Stimulated activated memory B cell treated with anti-CD40 and anti-IgM and Interleukin-4, amounts not matched to agents 10 μg/mL and 1 μg/mL and 100 μg/mL, for 72 hours (primary cell): ENCODE measurements at regions not wholly inside any gene's neighbourhood (a gene's known extent, or its start where the extent isn't known, plus 50 kb on each side); places are given as distances from the start of the nearest gene placed in this dataset.

ENCODE experiments used
- ATAC-seq: fragments of 150-1000 bp; cut with Tn5 transposase; 2 replicates; pipeline ENCODE4 v1.10.0; 2021
- H3K27ac Mint-ChIP-seq: one replicate; pipeline ENCODE4 v1.8.0; 2022; ENCODE audit warnings: mild to moderate bottlenecking, mixed read lengths
- H3K27me3 Mint-ChIP-seq: one replicate; pipeline ENCODE4 v1.8.0; 2022; ENCODE audit warnings: mixed read lengths
- H3K36me3 Mint-ChIP-seq: one replicate; pipeline ENCODE4 v1.8.0; 2022; ENCODE audit warnings: mixed read lengths
- H3K4me1 Mint-ChIP-seq: one replicate; pipeline ENCODE4 v1.8.0; 2022; ENCODE audit warnings: mixed read lengths
- H3K4me3 Mint-ChIP-seq: one replicate; pipeline ENCODE4 v1.8.0; 2022; ENCODE audit warnings: mild to moderate bottlenecking, moderate library complexity, mixed read lengths
- H3K9me3 Mint-ChIP-seq: one replicate; pipeline ENCODE4 v1.8.0; 2022; ENCODE audit warnings: mixed read lengths

GRCh38 chr17:56679115-56679776 is 85.7 kb downstream of the NOG start:
- H3K27me3 Mint-ChIP-seq, result peaks cover 9% of the 10 kb centered on the region
- H3K36me3 Mint-ChIP-seq, result no peaks in the 10 kb centered on the region
- no peaks in the 10 kb centered on the region for H3K9me3 Mint-ChIP-seq
- H3K4me3 Mint-ChIP-seq, result peak overlapping the region; percentile 64
- no peak for ATAC-seq
- H3K4me1 Mint-ChIP-seq, result peaks cover 11% of the 10 kb centered on the region
- H3K27ac Mint-ChIP-seq, result no peak overlapping the region

DNA sequence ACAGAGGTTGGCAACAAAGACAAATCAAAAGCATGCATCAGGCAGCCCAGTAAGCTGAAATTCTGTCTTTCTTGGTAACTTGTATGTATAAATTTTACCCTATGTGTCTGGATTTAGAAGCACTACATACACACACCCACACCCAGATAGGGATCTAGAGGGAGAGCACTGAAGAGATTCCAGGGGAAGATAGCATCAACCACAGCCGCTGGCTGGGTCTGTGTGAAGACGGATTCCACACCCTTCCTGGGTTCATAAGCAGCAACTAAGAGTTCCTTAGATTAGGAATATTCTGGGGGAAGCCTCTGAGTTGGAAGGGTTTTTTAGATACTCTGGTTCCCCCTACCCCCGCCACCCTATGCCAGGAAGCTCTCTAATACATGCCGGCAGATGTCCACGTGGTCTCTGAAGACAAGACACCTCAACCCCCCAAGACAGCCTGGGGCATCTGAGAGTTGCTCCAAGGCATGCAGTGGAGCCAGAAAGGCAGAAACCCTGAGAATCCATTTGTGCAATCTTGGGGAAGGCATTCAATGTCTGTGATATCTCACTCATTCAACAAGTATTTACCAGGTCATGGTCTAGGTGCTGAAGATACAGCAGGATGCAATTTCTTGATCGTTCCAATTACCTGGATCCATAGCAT is 86.4 kb downstream of the NOG start:
- ATAC-seq, result no peak
- H3K36me3 Mint-ChIP-seq, result no peaks in the 10 kb centered on the region
- H3K27me3 Mint-ChIP-seq, result peaks cover 5% of the 10 kb centered on the region
- H3K4me3 Mint-ChIP-seq, result no peak overlapping the region
- H3K4me1 Mint-ChIP-seq, result peaks cover 11% of the 10 kb centered on the region
- no peak overlapping the region for H3K27ac Mint-ChIP-seq
- H3K9me3 Mint-ChIP-seq, result no peaks in the 10 kb centered on the region

DNA sequence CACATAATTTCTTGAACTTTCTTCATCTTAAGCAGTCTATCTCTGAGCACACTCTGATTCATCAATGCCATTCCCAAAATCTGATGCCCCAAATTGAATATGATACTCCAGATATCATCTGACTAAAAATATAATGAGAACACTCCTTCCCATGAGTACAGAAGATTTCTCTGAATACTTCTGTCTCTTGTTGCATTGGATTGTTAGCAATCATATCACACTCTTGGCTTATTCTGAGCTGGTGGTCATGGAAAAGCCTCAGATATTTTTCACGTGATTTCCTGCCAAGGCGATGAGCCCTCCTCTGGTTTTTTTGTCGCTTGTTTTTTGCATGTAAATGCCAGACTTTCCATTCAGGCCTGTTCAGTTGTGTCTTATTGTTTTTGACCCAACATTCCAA is 87.2 kb downstream of the NOG start:
- peaks cover 3% of the 10 kb centered on the region for H3K27me3 Mint-ChIP-seq
- H3K36me3 Mint-ChIP-seq, result no peaks in the 10 kb centered on the region
- H3K27ac Mint-ChIP-seq, result no peak overlapping the region
- no peak overlapping the region for H3K4me3 Mint-ChIP-seq
- no peaks in the 10 kb centered on the region for H3K9me3 Mint-ChIP-seq
- H3K4me1 Mint-ChIP-seq, result peaks cover 11% of the 10 kb centered on the region
- ATAC-seq, result no peak

DNA sequence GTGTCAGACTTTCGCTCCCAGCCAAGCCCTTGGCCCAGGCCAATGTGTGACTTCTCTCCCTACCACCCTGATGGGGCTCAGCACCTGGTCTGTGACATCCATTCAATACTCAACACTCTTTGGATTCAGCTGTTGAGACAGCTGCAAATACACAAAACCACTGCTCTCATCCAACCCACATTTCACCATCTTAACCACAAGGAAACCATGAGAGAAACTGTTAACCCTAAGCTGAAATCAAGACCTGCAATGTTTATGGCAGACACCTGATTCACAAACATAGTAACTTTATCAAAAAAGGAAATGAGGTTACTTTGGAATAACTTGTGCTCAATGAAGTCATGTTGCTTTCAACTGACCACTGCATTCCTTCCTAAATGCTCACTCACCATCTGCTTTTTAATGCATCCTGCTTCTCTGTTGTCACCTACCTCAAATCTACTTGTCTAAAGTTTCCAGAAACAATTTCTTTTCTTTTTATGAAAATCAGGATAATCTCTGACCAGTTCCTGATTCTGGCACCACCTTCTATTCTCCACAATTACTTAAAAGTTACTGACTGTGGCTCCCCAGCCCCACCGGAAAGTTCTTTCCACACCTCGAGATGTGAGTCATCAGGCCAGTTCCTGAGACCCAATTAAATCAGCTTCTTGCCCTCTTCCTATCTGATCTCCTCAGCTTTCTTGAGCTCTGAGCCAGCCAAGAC is 88.2 kb downstream of the NOG start:
- H3K36me3 Mint-ChIP-seq, result no peaks in the 10 kb centered on the region
- no peaks in the 10 kb centered on the region for H3K9me3 Mint-ChIP-seq
- H3K4me1 Mint-ChIP-seq, result peaks cover 11% of the 10 kb centered on the region
- no peak for ATAC-seq
- no peak overlapping the region for H3K4me3 Mint-ChIP-seq
- H3K27ac Mint-ChIP-seq, result no peak overlapping the region
- H3K27me3 Mint-ChIP-seq, result peaks cover 13% of the 10 kb centered on the region

DNA sequence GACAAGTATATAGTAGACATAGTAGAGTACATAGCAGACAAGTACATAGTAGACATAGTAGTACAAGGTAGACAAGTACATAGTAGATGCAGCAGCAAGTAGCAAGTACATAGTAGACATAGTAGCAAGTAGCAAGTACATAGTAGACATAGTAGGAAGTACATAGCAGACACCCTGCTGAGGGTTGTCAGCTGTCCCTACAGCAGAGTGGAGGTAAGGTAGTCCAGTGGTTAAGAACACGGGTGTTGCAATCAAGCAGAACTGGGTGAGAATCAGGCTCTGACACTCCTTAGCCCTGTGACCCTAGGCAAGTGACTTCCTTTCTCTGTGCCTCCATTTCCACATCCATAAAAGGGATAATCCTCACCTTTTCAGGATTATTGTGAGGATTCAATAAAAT is 94.7 kb downstream of the NOG start:
- Mint-ChIP-seq H3K9me3 (no peaks in the 10 kb centered on the region), H3K27me3 (peaks cover 13% of the 10 kb centered on the region), H3K27ac (no peak overlapping the region), H3K36me3 (no peaks in the 10 kb centered on the region), H3K4me1 (no peaks in the 10 kb centered on the region), H3K4me3 (no peak overlapping the region)
- no peak for ATAC-seq

DNA sequence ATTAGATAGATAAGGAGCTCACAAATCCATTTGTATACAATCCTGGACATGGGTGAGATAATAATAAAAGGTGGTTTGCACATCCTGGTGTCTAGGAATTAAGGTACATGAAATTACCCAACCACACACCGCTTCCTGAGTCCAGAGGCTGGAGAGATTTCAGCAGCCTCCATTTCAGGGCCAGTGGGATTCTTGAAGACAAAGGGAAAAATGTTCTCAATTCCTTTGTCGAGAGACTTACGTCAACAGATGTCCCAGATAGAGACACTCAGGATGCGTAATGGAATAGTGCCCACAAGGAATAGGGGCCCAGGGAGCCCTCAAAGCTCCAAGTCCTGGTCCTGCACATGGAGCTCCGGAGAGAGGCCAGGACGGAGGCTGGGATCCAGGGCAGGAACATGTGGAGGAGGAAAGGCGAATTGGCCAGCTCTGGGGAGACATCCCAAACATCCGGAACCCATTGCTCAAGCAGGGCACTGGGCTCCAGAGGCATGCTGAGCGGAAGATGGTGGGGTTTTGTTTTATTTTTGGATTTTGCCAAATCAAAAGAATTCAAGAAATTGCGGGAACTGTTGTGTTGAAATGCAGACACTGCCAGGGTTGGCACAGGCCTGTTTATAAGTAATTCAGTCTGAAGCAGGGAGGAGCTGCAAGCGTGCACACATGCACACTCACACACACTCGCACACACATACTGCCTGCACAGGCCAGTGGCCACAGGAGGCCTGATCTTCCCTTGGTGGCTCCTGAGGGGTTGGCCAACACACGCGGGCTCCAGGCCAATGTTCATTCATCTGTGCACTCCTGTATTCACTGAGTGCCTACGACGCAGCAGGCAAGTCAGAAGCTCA is 97.2 kb downstream of the NOG start:
- ATAC-seq, result no peak
- Mint-ChIP-seq H3K36me3 (no peaks in the 10 kb centered on the region), H3K27ac (no peak overlapping the region), H3K9me3 (no peaks in the 10 kb centered on the region), H3K4me3 (no peak overlapping the region), H3K27me3 (peaks cover 10% of the 10 kb centered on the region), H3K4me1 (no peaks in the 10 kb centered on the region)

DNA sequence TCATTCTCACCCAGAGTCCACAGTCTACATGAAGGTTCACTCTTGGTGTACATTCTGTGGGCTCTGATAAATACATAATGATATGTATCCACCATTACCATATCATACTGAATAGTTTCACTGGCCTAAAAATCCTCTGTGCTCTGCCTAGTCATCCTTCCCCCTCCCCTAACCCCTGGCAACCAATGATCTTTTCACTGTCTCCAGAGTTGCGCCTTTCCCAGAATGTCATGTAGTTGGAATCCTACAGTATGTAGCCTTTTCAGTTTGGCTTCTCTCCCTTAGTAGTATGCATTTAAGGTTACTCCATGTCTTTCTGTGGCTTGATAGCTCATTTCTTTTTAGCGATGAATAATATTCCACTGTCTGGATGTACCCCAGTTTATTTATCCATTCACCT is 101.3 kb downstream of the NOG start:
- no peak for ATAC-seq
- no peaks in the 10 kb centered on the region for H3K36me3 Mint-ChIP-seq
- no peaks in the 10 kb centered on the region for H3K27me3 Mint-ChIP-seq
- no peaks in the 10 kb centered on the region for H3K9me3 Mint-ChIP-seq
- no peaks in the 10 kb centered on the region for H3K4me1 Mint-ChIP-seq
- no peak overlapping the region for H3K27ac Mint-ChIP-seq
- no peak overlapping the region for H3K4me3 Mint-ChIP-seq

DNA sequence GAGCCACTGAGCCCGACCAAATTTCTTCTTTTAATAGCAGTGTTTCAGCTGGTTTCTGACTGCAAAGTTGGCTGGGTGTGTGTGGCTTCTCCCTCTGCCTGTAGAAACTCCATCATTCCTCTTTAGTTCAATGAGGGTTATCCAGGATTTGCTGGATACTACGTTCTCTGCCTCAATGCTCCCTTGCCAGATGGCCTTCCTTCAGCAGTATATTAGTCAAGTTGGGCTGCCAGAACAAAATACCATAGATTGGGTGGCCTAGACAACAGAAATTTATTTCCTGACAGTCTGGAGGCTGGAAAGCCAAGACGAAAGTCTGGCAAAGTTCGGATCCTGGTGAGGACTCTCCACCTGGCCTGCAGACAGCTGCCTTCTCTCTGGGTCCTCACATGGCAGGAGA is 103.7 kb downstream of the NOG start:
- H3K27me3 Mint-ChIP-seq, result peaks cover 5% of the 10 kb centered on the region
- H3K4me3 Mint-ChIP-seq, result no peak overlapping the region
- H3K4me1 Mint-ChIP-seq, result no peaks in the 10 kb centered on the region
- no peak overlapping the region for H3K27ac Mint-ChIP-seq
- H3K36me3 Mint-ChIP-seq, result no peaks in the 10 kb centered on the region
- no peak for ATAC-seq
- no peaks in the 10 kb centered on the region for H3K9me3 Mint-ChIP-seq

DNA sequence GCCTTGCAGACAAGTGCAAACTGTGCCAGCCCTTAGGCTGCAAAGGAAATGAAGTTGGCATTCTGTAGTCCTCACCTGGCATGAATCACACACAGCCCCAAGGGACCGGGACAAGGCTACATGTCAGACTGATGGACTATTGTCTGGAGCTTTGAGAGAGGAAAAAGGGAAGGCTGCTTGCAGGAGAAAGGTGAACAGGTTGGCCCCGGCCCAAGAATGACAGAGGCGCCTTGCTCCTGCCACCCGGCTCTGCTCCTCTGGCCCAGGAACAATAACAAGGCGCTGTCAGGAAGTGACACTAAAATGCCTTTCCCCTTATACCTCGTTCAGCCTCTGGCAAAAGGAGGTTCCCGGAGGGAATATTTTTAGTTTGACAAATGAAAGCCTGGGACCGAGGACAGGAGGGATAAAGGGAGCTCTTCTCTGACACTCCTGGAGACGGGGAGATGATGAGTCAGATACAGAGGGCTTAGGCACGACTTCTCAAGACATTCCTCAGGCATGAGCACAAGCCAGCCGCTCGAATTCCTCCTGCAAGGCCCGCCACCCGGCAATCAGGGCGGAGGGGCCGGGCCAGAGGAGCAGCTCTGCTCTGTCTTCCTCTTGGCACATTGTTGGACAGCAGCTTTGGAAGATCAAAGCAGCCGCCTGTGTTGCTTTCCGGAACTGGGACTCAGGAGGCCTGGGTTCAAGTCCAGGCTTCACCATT is 105.8 kb downstream of the NOG start:
- H3K27me3 Mint-ChIP-seq, result peaks cover 26% of the 10 kb centered on the region
- H3K9me3 Mint-ChIP-seq, result no peaks in the 10 kb centered on the region
- no peaks in the 10 kb centered on the region for H3K36me3 Mint-ChIP-seq
- no peak overlapping the region for H3K4me3 Mint-ChIP-seq
- no peaks in the 10 kb centered on the region for H3K4me1 Mint-ChIP-seq
- ATAC-seq, result no peak
- H3K27ac Mint-ChIP-seq, result no peak overlapping the region

DNA sequence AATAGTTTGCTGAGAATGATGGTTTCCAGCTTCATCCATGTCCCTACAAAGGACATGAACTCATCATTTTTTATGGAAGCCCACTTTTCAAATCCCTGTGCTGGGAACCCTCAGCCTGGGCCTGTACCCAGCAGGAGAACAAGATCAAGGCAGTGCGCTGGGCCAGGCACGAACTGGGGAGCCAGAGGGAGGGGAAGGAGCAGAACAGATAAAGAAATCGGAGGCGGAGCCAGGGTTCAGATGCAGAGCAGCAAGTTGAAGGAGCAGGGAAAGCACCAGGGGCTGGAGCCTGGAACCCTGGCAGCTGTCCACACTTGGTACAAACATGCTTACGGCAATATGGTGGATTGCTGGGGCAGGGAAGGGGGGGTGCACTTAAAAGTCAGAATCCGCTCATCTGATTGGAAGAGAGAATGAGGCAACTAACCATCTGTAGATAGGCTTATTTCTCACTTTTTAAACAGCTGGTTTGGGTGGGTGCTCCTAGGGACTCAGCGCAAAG is 107.5 kb downstream of the NOG start:
- Mint-ChIP-seq H3K9me3 (no peaks in the 10 kb centered on the region), H3K4me1 (no peaks in the 10 kb centered on the region), H3K27ac (no peak overlapping the region), H3K36me3 (no peaks in the 10 kb centered on the region), H3K27me3 (peaks cover 43% of the 10 kb centered on the region), H3K4me3 (no peak overlapping the region)
- no peak for ATAC-seq

DNA sequence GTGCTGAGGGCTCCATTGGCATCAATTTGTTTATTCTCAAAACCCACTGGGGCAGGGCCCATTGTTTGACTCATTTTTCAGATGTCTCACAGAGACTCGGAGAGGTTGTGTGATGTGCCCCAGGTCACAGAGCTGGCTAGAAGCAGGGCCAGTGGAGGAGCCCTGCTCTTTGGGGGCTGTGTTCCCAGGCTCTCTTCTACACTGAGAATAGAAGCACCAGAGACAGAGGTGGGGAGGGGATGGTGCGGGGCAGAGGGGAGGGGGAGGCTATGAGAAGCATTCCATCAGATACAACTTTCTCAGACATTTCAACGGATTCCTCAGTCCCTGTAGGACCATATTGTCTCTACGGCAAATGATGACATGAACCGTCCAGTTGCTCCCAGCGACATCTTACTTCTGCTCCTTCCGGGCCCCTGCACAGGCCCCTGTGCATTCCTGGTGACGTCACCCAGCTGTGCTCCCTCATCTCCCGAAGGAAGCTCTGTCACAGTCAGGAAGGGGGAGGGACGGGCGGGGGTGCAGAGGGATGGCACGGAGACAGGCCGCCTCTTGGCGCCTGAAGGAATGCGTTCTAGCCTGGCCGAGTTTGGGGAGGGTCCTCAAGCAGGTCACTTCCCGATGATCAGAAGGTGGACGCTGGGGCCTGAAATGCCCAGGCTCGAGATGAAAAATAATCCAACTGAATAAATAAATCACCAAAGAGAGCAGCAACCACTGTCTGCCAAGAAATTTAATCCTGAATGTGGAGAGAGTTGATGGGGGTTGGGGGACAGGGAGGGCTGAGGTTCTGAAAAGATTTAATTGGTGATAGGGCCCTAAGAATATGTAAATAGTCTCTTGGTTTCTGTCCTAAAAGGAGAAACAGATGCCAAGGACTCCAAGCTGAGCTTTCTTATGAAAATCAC is 114.1 kb downstream of the NOG start:
- H3K9me3 Mint-ChIP-seq, result peaks cover 3% of the 10 kb centered on the region
- H3K27me3 Mint-ChIP-seq, result peaks cover 36% of the 10 kb centered on the region
- no peak overlapping the region for H3K27ac Mint-ChIP-seq
- ATAC-seq, result no peak
- no peak overlapping the region for H3K4me3 Mint-ChIP-seq
- H3K4me1 Mint-ChIP-seq, result no peaks in the 10 kb centered on the region
- no peaks in the 10 kb centered on the region for H3K36me3 Mint-ChIP-seq

DNA sequence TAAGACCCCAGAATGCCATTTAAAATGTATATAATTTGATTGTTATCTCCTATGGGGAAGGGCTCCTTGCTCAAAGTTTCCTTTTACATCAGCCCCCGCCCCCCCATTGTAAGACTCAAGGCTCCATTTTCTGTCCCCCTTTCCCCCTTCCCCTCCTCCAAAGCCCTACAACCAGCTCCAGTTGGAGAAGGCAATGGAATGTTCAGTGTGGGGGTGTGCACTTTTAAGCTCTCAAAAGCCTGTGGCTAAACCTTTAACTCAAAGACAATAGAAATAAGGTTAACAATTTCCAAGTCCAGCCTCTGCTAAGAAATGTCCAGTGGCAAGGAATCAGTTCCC is 114.7 kb downstream of the NOG start:
- no peak overlapping the region for H3K4me3 Mint-ChIP-seq
- no peak overlapping the region for H3K27ac Mint-ChIP-seq
- no peak for ATAC-seq
- H3K4me1 Mint-ChIP-seq, result no peaks in the 10 kb centered on the region
- peaks cover 3% of the 10 kb centered on the region for H3K9me3 Mint-ChIP-seq
- no peaks in the 10 kb centered on the region for H3K36me3 Mint-ChIP-seq
- peaks cover 29% of the 10 kb centered on the region for H3K27me3 Mint-ChIP-seq

GRCh38 chr17:56708670-56709410 is 115.3 kb downstream of the NOG start:
- no peak for ATAC-seq
- Mint-ChIP-seq H3K36me3 (no peaks in the 10 kb centered on the region), H3K4me3 (no peak overlapping the region), H3K9me3 (peaks cover 3% of the 10 kb centered on the region), H3K27me3 (peaks cover 23% of the 10 kb centered on the region), H3K27ac (no peak overlapping the region), H3K4me1 (no peaks in the 10 kb centered on the region)
